Upper lobe of right lung (tissue), 1 donor: ENCODE measurements at regions not wholly inside any gene's neighbourhood (a gene's known extent, or its start where the extent isn't known, plus 50 kb on each side); places are given as distances from the start of the nearest gene placed in this dataset.
"Not testable (repeated sequence)": the region's sequence is repeated elsewhere in the genome, so short reads cannot be mapped to it uniquely, and the experiment has no call there.

Experiments
- ATAC-seq: fragments of 200-7000 bp; cut with Tn5 transposase; one replicate; pipeline ENCODE4 v1.9.1; 2020; ENCODE audit warnings: mild to moderate bottlenecking, moderate library complexity
- DNase-seq: peaks from one replicate; pipeline ENCODE4 v3.0.0-alpha.2; 2020
- H3K27ac ChIP-seq: fragments of 200-600 bp; one replicate; pipeline ENCODE4 v1.8.0; 2022
- H3K27me3 ChIP-seq: fragments of 200-600 bp; one replicate; pipeline ENCODE4 v1.8.0; 2022; ENCODE audit warnings: mild to moderate bottlenecking
- H3K36me3 ChIP-seq: fragments of 200-600 bp; one replicate; pipeline ENCODE4 v1.8.0; 2022
- H3K4me1 ChIP-seq: fragments of 200-600 bp; one replicate; pipeline ENCODE4 v1.8.0; 2022
- H3K4me3 ChIP-seq: fragments of 200-600 bp; one replicate; pipeline ENCODE4 v1.8.0; 2022; ENCODE audit warnings: mild to moderate bottlenecking
- H3K9me3 ChIP-seq: fragments of 200-600 bp; one replicate; pipeline ENCODE4 v1.8.0; 2022
- CTCF ChIP-seq: fragments of 200-600 bp; IDR thresholded peaks from one replicate; pipeline ENCODE4 v1.8.0; 2022; ENCODE audit warnings: antibody characterized with exemption
- intact Hi-C: fragments of 100-400 bp; cut with DNase I; formaldehyde crosslinking; loops from one replicate; pipeline ENCODE4 v1.11.0; 2022
- donor health status: DM: no; HTN: yes; CAD: no; lungs with severe emphysema.

DNA sequence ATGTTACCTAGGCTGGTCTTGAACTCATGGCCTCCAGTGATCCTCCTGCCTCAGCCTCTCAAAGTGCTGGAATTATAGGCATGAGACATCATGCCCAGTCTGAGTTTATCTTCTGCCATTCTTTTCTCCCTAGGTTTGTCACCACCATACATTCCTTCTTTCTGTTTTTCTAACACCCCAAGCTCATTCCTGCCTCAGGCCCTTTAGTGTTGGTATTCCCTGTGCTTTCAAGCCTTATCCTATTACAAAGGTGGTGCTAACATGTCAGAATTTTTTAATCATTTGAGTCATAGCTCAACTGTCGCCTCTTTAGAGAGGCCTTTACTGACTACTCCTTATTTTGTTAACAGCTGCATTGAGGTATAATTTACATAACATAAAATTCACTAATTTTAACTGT lies 221.1 kb upstream of the PRSS16 start:
- Histone ChIP-seq H3K27me3 (peaks cover 7% of the 10 kb centered on the region), H3K27ac (no peak overlapping the region), H3K4me1 (no peaks in the 10 kb centered on the region), H3K4me3 (no peak overlapping the region), H3K36me3 (no peaks in the 10 kb centered on the region), H3K9me3 (no peaks in the 10 kb centered on the region)
- intact Hi-C loops, result no loop called here
- no peak for ATAC-seq
- no peak for DNase-seq
- TF ChIP-seq CTCF, result no peak

GRCh38 chr6:27031302-27031701 lies 216.2 kb upstream of the PRSS16 start:
- intact Hi-C loops, result no loop called here
- Histone ChIP-seq H3K36me3 (no peaks in the 10 kb centered on the region), H3K27me3 (peaks cover 7% of the 10 kb centered on the region), H3K4me1 (no peaks in the 10 kb centered on the region), H3K27ac (no peak overlapping the region), H3K9me3 (no peaks in the 10 kb centered on the region), H3K4me3 (no peak overlapping the region)
- DNase-seq (no peak), ATAC-seq (no peak)
- TF ChIP-seq CTCF, result no peak

DNA sequence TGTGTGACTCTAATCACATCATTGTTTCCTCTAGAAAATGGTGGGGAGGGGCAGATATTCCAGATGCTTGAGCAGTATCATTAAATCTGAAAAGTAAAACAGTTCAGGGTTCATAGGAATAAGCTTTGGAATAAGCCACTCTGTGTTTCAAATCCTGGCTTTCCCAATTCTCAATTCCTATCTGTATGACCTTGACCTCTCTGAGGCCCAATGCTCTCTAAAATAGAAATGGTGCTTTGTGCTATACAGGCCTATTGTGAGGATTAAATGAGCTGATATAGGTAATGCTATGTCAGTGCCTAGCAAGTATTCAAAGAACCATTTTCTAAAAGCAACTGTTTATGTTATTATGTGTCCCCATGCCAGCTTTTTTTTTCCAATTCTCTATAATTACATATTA lies 209.0 kb upstream of the PRSS16 start:
- ATAC-seq (no peak), DNase-seq (no peak)
- no peaks in the 10 kb centered on the region for H3K9me3 ChIP-seq
- H3K27me3 ChIP-seq, result no peaks in the 10 kb centered on the region
- intact Hi-C loops, result no loop called here
- H3K36me3 ChIP-seq, result no peaks in the 10 kb centered on the region
- H3K27ac ChIP-seq, result no peak overlapping the region
- no peak for TF ChIP-seq CTCF
- no peaks in the 10 kb centered on the region for H3K4me1 ChIP-seq
- no peak overlapping the region for H3K4me3 ChIP-seq

DNA sequence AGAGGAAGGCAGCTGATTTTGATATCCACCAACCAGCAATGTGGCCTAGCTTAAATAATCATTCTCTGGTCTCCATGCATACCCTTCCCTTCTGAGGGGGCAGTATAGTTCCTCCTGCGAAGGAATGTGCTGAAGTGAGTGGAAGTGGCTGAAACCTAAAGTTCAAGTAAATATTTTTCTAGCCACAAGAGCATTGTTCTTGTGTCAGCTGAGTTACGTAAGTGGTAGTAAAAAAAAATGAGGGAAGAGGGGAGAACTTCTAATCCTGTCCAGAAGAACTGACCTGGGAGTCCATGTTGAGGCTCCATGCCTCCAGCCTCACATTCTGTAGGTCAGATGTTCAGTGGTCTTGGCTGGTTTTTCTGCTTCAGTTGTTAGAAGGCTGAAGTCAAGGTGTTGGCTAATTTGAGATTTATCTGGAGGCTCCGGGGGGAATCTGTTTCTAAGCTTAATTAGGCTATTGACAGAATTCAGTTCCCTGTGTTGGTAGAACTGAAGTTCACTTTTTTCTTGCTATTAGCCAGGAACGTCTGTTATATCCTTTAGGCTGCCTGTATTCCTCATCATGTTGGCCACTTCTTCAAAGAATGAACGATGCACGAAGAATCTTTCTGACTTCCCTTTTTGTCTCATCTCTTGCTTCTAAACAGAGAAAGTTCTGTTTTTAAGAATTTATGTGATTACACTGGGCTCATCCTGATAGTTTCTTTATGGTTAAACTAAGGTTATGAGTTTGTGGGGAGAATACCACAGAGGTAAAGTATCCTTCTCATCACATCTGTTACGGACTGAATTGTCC lies 207.1 kb upstream of the PRSS16 start:
- no peak for TF ChIP-seq CTCF
- Histone ChIP-seq H3K4me3 (no peak overlapping the region), H3K9me3 (no peaks in the 10 kb centered on the region), H3K27ac (no peak overlapping the region), H3K36me3 (no peaks in the 10 kb centered on the region), H3K4me1 (no peaks in the 10 kb centered on the region), H3K27me3 (no peaks in the 10 kb centered on the region)
- intact Hi-C loops, result no loop called here
- no peak for DNase-seq
- peak; percentile 68 for ATAC-seq

DNA sequence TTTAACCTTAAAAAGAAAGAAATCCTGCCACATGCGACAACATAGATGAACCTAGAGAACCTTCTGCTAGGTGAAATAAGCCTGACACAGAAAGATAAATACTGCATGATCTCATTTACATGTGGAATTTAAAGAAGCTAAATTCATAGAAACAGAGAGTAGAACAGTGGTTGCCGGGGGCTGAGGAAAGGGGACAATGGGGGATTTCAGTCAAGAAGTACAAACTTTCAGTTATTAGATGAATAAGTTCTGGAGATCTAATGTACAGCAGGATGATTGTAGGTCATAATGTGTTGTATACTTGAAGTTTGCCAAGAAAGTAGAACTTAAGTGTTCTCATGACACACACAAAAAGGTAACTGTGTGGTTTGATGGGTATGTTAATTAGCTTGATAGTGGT lies 204.3 kb upstream of the PRSS16 start:
- Histone ChIP-seq H3K27ac (no peak overlapping the region), H3K27me3 (no peaks in the 10 kb centered on the region), H3K36me3 (no peaks in the 10 kb centered on the region), H3K4me1 (no peaks in the 10 kb centered on the region), H3K9me3 (no peaks in the 10 kb centered on the region), H3K4me3 (no peak overlapping the region)
- no peak for DNase-seq
- intact Hi-C loops, result no loop called here
- TF ChIP-seq CTCF, result no peak
- ATAC-seq, result no peak

DNA sequence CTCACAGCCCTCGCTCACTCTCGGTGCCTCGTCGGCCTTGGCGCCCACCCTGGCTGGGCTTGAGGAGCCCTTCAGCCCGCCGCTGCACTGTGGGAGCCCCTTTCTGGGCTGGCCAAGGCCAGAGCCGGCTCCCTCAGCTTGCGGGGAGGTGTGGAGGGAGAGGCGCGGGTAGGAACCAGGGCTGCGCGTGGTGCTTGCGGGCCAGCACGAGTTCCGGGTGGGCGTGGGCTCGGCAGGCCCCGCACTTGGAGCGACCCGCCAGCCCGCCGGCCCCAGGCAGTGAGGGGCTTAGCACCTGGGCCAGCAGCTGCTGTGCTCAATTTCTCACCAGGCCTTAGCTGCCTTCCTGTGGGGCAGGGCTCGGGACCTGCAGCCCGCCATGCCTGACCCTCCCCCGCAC lies 202.4 kb upstream of the PRSS16 start:
- H3K36me3 ChIP-seq, intact Hi-C loops, H3K9me3 ChIP-seq, H3K4me3 ChIP-seq, DNase-seq, H3K27ac ChIP-seq, H3K4me1 ChIP-seq, H3K27me3 ChIP-seq, ATAC-seq: not testable (repeated sequence)

- intact Hi-C loops, DNase-seq, H3K9me3 ChIP-seq, H3K4me3 ChIP-seq, H3K27ac ChIP-seq, ATAC-seq, H3K27me3 ChIP-seq, H3K36me3 ChIP-seq, H3K4me1 ChIP-seq: not testable (repeated sequence)
Observed at GRCh38 chr6:27047725-27048124, 199.8 kb upstream of the PRSS16 start.
